HG02970 (cell line): ENCODE measurements at regions not wholly inside any gene's neighbourhood (a gene's known extent, or its start where the extent isn't known, plus 50 kb on each side); places are given as distances from the start of the nearest gene placed in this dataset.
A peak's percentile ranks its signal among the peaks of the same experiment; 100 is the strongest.
"Not testable (repeated sequence)": the region's sequence is repeated elsewhere in the genome, so short reads cannot be mapped to it uniquely, and the experiment has no call there.

Experiments used
- ATAC-seq: cut with Tn5 transposase; IDR thresholded peaks from one replicate; pipeline ENCODE4 v1.9.1; 2021; ENCODE audit warnings: mild to moderate bottlenecking, moderate library complexity, moderate number of reproducible peaks; ENCODE audit not compliant: unreplicated experiment, low FRiP score

- no peak for ATAC-seq
Observed at GRCh38 chr4:84298023-84298718, 200.9 kb downstream of the NKX6-1 start.

- no peak for ATAC-seq
Observed at GRCh38 chr4:84291969-84292368, 207.1 kb downstream of the NKX6-1 start.

- no peak for ATAC-seq
Observed at GRCh38 chr4:84286048-84286447, 213.0 kb downstream of the NKX6-1 start.

GRCh38 chr4:84279678-84280077, 219.4 kb downstream of the NKX6-1 start:
- no peak for ATAC-seq

GRCh38 chr4:84277923-84278322, 221.2 kb downstream of the NKX6-1 start:
- no peak for ATAC-seq

- no peak for ATAC-seq
Observed at GRCh38 chr4:84276752-84277151, 222.3 kb downstream of the NKX6-1 start.

- no peak for ATAC-seq
Observed at GRCh38 chr4:84269536-84270044, 229.5 kb downstream of the NKX6-1 start.

- no peak for ATAC-seq
Observed at GRCh38 chr4:84264652-84265051, 234.4 kb downstream of the NKX6-1 start.

- no peak for ATAC-seq
Observed at GRCh38 chr4:84263415-84263814, 235.7 kb downstream of the NKX6-1 start.

GRCh38 chr4:84260495-84260894, 238.6 kb downstream of the NKX6-1 start:
- ATAC-seq: no peak

- peak; percentile 70 for ATAC-seq
Observed at GRCh38 chr4:84258905-84259830, 239.9 kb downstream of the NKX6-1 start.

- ATAC-seq: no peak
Observed at GRCh38 chr4:84254537-84254936, 244.6 kb downstream of the NKX6-1 start.

GRCh38 chr4:84249521-84249920, 249.6 kb downstream of the NKX6-1 start:
- no peak for ATAC-seq

GRCh38 chr4:84245042-84245441, 254.1 kb downstream of the NKX6-1 start:
- ATAC-seq: not testable (repeated sequence)

GRCh38 chr4:84244346-84244801, 254.7 kb downstream of the NKX6-1 start:
- not testable (repeated sequence) for ATAC-seq

- no peak for ATAC-seq
Observed at GRCh38 chr4:84243685-84244084, 255.4 kb downstream of the NKX6-1 start.

- ATAC-seq: no peak
Observed at GRCh38 chr4:84239278-84239845, 259.7 kb downstream of the NKX6-1 start.

GRCh38 chr4:84238247-84239090, 260.6 kb downstream of the NKX6-1 start:
- no peak for ATAC-seq

- ATAC-seq: no peak
Observed at GRCh38 chr4:84237008-84237407, 262.1 kb downstream of the NKX6-1 start.
